Right lobe of liver (tissue), 6 donors: ENCODE measurements at regions not wholly inside any gene's neighbourhood (a gene's known extent, or its start where the extent isn't known, plus 50 kb on each side); places are given as distances from the start of the nearest gene placed in this dataset.
"Not testable (repeated sequence)": the region's sequence is repeated elsewhere in the genome, so short reads cannot be mapped to it uniquely, and the experiment has no call there.

Experiments used
- ATAC-seq, 4 donors: fragments of 200-7000 bp; cut with Tn5 transposase; one replicate each; pipeline ENCODE4 v1.9.1; 2020; ENCODE audit warnings: mild to moderate bottlenecking in 4 of 4, moderate library complexity in 4 of 4
- DNase-seq, 3 donors: peaks; one replicate each; pipeline ENCODE4 v3.0.0-alpha.2; 2020
- H3K27ac ChIP-seq, 3 donors: fragments of 200-600 bp; one replicate each; pipeline ENCODE4 v1.8.0; 2022
- H3K27me3 ChIP-seq, 2 donors: fragments of 200-600 bp; one replicate each; pipeline ENCODE4 v1.8.0; 2022
- H3K36me3 ChIP-seq, 4 donors: fragments of 200-600 bp; sonication (generic) in 1 of 4; one replicate each; pipeline versions ENCODE4 v1.5.1 to v1.8.0; 2017 to 2022; ENCODE audit warnings: control low read depth in 1 of 4
- H3K4me1 ChIP-seq, 4 donors: fragments of 200-600 bp; sonication (generic) in 1 of 4; one replicate each; pipeline versions ENCODE4 v1.5.1 to v1.8.0; 2017 to 2022; ENCODE audit warnings: control low read depth in 1 of 4
- H3K4me3 ChIP-seq, 3 donors: fragments of 200-600 bp; one replicate each; pipeline ENCODE4 v1.8.0; 2022
- H3K9me3 ChIP-seq, 4 donors: fragments of 200-600 bp; sonication (generic) in 1 of 4; one replicate each; pipeline versions ENCODE4 v1.5.1 to v1.8.0; 2017 to 2022; ENCODE audit warnings: control low read depth in 1 of 4
- POLR2A ChIP-seq: fragments of 450-650 bp; IDR thresholded peaks from one replicate; pipeline ENCODE4 v1.6.1; 2017; ENCODE audit warnings: antibody characterized with exemption, mild to moderate bottlenecking
- WGBS: methylation state at CpG from one replicate; pipeline ENCODE4 v1.1.6; 2018; ENCODE audit warnings: low coverage, low lambda C conversion rate; ENCODE audit not compliant: insufficient coverage; ENCODE audit errors: missing lambda C conversion rate; 5-methylcytosine and 5-hydroxymethylcytosine counted together
- intact Hi-C, 2 donors: fragments of 100-400 bp; cut with DNase I; formaldehyde crosslinking; loops; one replicate each; pipeline versions ENCODE4 v1.11.2 to v1.14.1; 2022
- TF ChIP-seq, protein P1 (sequence below), 4 donors: fragments of 200-600 bp in 3 of 4; fragments of 450-650 bp in 1 of 4; IDR thresholded peaks; one replicate each; pipeline versions ENCODE4 v1.5.1 to v1.8.0; 2016 to 2022; ENCODE audit warnings: antibody characterized with exemption in 4 of 4, mild to moderate bottlenecking in 2 of 4
- donor health status: DM: no; HTN: yes; CAD: no.
- donor health status: DM: no; HTN: no; CAD: no.
- donor health status: DM: no; HTN: no; CAD: no.
- donor health status: DM: no; HTN: yes; CAD: no.
- donor health status: DM: no; HTN: yes; CAD: no.

GRCh38 chr4:189600264-189600663 lies 340.4 kb upstream of the FRG1 start:
- no peaks in the 10 kb centered on the region for H3K4me1 ChIP-seq
- H3K36me3 ChIP-seq, result no peaks in the 10 kb centered on the region
- H3K27ac ChIP-seq, result no peak overlapping the region
- 40% methylated on average over 2 of the region's 6 CpGs for WGBS
- no peaks in the 10 kb centered on the region for H3K9me3 ChIP-seq
- intact Hi-C loops, result no loop called here
- no peaks in the 10 kb centered on the region for H3K27me3 ChIP-seq
- peak in 1 of 4 donors; percentile 8 for ATAC-seq
- H3K4me3 ChIP-seq, result no peak overlapping the region
- DNase-seq, result no peak
- TF ChIP-seq, protein P1, sequence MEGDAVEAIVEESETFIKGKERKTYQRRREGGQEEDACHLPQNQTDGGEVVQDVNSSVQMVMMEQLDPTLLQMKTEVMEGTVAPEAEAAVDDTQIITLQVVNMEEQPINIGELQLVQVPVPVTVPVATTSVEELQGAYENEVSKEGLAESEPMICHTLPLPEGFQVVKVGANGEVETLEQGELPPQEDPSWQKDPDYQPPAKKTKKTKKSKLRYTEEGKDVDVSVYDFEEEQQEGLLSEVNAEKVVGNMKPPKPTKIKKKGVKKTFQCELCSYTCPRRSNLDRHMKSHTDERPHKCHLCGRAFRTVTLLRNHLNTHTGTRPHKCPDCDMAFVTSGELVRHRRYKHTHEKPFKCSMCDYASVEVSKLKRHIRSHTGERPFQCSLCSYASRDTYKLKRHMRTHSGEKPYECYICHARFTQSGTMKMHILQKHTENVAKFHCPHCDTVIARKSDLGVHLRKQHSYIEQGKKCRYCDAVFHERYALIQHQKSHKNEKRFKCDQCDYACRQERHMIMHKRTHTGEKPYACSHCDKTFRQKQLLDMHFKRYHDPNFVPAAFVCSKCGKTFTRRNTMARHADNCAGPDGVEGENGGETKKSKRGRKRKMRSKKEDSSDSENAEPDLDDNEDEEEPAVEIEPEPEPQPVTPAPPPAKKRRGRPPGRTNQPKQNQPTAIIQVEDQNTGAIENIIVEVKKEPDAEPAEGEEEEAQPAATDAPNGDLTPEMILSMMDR (IDR thresholded peaks at IDR 0.05), result no peak
- TF ChIP-seq POLR2A, result no peak

DNA sequence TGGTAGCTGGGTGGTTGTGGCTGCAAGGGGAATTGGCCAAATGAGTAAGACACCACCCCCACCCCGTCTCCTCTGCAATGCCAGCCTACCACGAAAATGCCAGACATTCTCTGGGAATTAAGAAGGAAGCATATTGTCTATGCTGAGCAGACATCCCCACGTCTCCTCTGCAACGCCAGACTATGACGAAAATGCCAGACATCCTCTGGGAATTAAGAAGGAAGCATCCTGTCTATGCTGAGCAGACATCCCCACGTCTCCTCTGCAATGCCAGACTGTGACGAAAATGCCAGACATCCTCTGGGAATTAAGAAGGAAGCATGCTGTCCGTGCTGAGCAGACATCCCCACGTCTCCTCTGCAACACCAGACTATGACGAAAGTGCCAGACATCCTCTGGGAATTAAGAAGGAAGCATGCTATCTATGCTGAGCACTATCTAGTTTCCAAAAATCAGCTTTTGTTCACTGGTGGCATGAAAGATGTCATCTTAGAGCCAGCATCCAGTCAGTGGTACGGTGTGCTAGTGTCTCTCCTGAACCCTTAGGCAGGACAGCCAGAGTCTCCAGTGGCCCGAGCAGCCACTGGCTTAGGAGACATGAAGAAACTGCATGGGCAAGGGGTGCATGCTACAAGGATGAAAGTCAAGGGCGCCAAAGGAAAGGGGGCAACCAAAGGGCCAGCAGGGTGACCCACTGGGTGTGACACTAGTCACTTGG lies 339.8 kb upstream of the FRG1 start:
- H3K36me3 ChIP-seq, result no peaks in the 10 kb centered on the region
- TF ChIP-seq POLR2A, result no peak
- TF ChIP-seq, protein P1 (IDR thresholded peaks at IDR 0.05), result no peak
- intact Hi-C loops, result no loop called here
- H3K27me3 ChIP-seq, result no peaks in the 10 kb centered on the region
- H3K9me3 ChIP-seq, result no peaks in the 10 kb centered on the region
- no peak overlapping the region for H3K27ac ChIP-seq
- H3K4me3 ChIP-seq, result no peak overlapping the region
- ATAC-seq, result no peak
- no peak for DNase-seq
- 30% methylated on average over 8 of the region's 13 CpGs for WGBS
- H3K4me1 ChIP-seq, result no peaks in the 10 kb centered on the region

- intact Hi-C loops, H3K4me3 ChIP-seq, H3K4me1 ChIP-seq, H3K27me3 ChIP-seq, DNase-seq, ATAC-seq, H3K36me3 ChIP-seq, H3K27ac ChIP-seq, H3K9me3 ChIP-seq: not testable (repeated sequence)
- WGBS, result 51% methylated on average over 2 of the region's 3 CpGs
Measured at GRCh38 chr4:189602827-189603226, 337.8 kb upstream of the FRG1 start.

DNA sequence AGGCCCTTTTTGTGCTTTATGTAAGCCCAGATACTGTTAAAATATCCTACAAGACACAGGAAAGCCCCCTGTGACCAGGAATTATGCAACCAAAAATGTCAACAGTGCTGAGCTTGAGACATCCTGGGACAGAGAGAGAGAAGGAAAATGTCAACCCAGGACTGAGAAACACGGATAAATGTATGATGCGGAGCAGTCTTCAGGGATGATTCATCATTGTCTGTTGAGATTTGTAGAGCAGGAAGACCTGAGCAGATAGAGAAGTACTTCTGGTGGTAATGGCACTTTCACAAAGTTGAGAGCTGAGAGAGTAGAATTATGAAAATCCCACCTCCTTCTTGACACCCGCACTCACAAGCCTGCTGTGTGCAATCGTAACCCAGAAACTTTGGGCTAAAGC lies 330.1 kb upstream of the FRG1 start:
- intact Hi-C loops, H3K27ac ChIP-seq, H3K9me3 ChIP-seq, ATAC-seq, DNase-seq, H3K36me3 ChIP-seq, H3K4me1 ChIP-seq, H3K27me3 ChIP-seq, H3K4me3 ChIP-seq: not testable (repeated sequence)
- WGBS, result 54% methylated on average over 4 of the region's 4 CpGs

- H3K9me3 ChIP-seq, result no peaks in the 10 kb centered on the region
- DNase-seq, result no peak
- WGBS, result 40% methylated on average over 4 of the region's 4 CpGs
- intact Hi-C loops, result no loop called here
- no peaks in the 10 kb centered on the region for H3K36me3 ChIP-seq
- H3K27ac ChIP-seq, result no peak overlapping the region
- no peak overlapping the region for H3K4me3 ChIP-seq
- H3K4me1 ChIP-seq, result no peaks in the 10 kb centered on the region
- H3K27me3 ChIP-seq, result no peaks in the 10 kb centered on the region
- peak; percentile 6 to 50 (median 27) for ATAC-seq
- no peak for TF ChIP-seq POLR2A
- TF ChIP-seq, protein P1 (IDR thresholded peaks at IDR 0.05), result no peak
Measured at GRCh38 chr4:189613207-189613606, 327.5 kb upstream of the FRG1 start.
